ENCODE measurements at regions not wholly inside any gene's neighbourhood (a gene's known extent, or its start where the extent isn't known, plus 50 kb on each side); places are given as distances from the start of the nearest gene placed in this dataset.
"Not testable (repeated sequence)": the region's sequence is repeated elsewhere in the genome, so short reads cannot be mapped to it uniquely, and the experiment has no call there.

DNA sequence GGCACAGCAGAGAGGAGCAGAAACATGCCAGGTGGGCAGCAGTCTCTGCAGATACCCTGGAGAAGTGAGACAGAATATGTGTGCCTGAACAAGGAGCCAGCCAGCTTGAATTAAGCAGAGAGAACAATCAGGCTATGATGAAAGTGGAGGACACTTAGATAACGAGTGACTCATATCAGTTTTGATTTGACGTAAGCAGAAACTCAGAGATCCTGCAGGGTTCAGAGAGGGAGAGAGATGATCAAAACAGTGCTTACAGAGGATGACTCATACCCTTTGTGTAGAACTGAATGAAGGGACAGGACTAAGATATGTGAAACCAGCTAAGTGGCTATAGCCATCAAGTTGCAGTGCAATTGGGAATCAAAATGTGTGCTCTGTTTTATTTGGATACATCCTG, 300.7 kb downstream of the TENT5A start:
- DNase-seq: no peak

DNA sequence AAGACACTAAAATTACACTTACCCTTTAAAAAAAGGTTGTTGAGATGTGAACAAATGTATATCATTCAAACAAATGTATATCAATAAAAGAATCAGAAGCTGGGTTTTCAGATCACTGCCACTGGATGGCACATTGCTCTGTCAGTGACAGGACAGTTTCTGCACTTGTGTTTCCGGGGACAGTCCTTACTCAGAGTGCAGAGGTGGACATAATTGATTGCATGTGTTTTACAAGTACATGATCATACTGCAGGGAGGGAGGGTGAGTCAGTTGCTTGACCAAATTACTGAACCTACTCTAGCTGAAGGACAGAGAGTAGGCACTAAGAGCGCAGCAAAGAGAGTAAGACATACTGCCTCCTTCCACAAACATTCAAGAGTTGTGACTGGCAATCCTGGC, 302.3 kb downstream of the TENT5A start:
- no peak for DNase-seq

DNA sequence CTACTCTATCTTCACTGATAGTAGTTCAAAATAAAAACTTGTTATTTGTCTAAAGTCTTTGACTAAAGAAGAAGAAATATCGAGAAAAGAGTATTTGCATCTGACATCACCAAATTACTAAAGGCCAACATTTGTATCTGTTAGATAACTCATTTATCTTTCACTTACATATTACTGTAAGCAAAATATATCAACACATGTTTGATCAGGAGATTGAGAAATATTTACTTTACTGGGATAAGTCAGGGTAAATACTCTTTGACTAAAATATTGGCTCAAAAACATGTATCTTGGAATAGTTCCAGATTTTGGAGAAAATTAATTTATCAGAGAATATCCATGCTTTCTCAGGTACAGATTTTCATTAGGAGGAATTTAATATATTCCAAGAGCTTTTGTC, 306.0 kb downstream of the TENT5A start:
- no peak for DNase-seq

DNA sequence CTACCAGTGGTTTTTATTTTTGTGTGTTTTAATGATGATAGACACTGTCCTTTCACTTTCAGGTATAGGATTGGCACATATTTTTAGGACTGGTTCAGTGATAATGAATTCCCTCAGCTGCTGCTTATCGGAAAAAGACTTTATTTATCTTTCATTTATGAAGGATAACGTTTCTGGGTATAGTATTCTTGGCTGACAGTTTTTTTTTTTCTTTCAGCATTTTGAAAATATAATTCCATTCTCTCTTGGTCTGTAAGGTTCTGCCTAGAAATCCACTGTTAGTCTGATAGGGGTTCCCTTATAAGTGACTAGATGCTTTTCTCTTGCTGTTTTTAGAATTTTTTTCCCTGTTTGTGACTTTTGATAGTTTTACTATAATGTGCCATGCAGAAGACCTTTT, 313.1 kb downstream of the TENT5A start:
- no peak for DNase-seq

DNA sequence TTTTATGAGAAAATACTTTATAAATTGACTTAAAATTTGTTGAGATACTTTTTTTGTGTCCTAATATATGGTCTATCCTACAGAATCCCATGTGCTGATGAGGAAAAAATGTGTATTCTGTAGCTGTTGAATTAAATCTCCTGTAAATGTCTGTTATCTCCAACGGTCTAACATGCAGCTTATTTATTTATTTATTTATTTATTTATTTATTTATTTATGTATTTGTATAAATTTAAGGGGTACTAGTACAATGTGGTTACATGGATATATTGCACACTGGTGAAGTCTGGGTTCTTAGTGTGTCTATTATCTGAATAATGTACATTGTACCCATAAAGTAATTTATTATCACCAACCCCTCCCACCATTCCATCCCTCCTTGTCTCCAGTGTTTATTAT, 315.5 kb downstream of the TENT5A start:
- no peak for DNase-seq

DNA sequence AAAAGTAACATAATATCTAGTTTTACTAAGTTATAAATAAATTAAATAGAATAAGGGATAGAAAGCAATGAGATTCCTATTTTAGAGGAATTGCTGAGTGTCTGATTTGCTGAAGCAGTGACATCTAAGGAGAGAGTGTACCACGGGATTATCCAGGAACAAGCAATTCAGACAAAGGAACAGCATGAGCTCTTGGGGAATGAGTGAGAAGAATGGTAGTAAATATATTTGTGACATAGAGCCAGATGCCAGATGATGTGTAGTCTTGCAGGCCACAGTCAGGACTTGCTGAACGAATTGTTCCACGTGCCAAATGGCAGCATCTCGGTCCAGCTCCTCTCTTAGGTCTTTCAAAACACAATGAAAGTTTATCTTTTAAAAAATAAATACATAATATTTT, 339.2 kb downstream of the TENT5A start:
- DNase-seq: no peak

DNA sequence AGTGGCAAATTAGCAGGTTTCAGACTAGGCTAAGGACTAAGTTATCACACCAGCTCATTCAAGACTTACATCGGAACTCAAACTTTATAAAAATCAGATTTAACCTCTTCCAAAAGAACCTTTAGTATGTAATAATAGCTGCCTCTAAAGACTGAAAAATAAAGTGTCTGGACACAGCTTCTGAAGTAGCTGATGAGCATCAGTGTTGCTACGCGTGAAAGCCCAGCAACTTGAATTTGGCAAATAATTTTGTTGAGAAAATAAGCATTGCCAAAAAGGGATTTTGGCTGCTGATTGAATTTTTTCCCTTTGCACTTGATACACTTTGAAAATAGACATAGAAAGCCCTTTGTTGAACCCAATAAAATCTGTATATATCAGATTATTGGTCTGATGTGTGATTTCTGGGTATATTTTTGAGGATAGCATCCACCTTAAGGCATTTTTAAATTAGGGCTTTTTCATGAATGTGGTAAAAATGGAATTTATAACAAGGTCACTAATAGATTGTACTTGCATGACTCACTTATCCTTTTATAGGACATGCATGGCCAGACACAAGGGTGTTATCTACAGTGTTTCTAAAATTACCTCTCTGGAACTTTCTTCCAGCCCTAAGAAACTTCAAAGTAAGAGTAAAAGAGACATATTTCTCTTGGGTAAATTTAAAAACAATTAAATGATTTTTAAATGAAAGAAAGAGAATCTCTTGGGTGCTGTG, 350.4 kb downstream of the TENT5A start:
- no peak for DNase-seq

DNA sequence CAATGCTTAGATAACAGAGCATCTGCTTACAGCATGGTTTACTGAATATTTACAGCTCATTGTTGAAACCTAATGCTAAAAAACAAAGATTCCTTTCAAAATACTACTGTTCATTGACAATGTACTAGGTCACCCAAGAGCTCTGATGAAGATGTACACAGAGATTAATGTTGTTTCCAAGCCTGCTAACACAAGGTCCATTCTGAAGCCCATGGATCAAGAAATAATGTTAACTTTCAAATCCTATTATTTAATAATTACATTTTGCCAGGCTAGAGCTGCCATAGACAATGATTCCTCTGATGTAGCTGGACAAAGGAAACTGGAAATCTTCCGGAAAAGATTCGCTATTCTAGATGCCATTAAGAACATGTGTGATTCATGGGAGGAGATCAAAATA, 355.6 kb downstream of the TENT5A start:
- DNase-seq: no peak

DNA sequence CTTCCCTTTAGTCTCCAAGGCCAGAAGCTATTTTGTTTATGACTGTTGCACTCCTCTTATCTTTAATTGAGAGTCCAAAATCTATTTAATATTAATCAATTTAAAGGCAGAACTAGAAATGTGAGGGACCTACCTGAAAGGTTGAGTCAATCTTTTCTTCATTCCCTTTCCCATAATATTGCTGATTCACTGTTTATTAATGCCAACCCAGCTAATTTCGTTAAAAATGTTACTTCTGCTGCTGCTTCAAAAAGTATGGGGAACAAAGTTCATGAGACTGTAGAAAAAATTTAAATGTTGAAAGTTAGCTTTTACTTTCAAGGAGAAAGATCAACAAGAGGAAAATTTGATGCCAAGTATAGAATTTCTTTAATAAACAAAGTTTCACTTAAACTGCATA, 365.3 kb downstream of the TENT5A start:
- DNase-seq: no peak

DNA sequence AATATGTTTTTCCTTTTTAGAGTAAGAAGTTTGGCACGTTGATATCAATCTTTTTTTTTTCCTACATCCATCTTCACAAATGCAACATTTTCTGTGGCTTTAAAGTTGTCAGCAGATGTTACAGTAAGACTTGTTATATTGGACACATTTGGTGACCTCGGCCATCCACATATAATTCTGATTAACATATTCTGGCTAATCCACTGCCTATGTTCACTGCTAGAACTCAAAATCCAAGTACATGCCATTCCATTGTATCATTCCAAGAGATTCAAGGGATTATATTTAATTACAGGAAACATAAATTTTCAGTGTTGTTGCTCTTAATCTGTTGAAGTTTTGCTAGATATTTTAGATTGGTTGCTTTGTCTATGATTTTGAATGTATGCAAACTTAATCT, 367.6 kb downstream of the TENT5A start:
- DNase-seq: no peak

DNA sequence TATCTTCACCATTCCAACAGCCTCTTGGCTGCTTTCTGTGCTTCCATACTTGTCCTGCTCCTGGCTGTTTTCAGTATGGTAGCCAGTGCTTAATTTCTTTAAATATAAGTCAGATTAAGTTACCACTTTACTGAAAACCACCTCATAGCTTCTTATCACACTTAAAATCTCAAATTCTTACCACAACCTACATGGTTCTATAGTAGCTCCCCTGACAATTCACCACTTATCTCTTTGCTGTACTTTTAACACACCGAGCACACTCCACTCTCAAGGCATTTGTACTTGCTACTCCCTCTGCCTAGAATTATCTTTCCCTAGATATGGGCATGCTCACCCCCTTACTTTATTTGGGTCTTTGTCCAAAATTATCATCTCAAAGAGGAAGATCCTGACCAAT, 369.0 kb downstream of the TENT5A start:
- DNase-seq: no peak

DNA sequence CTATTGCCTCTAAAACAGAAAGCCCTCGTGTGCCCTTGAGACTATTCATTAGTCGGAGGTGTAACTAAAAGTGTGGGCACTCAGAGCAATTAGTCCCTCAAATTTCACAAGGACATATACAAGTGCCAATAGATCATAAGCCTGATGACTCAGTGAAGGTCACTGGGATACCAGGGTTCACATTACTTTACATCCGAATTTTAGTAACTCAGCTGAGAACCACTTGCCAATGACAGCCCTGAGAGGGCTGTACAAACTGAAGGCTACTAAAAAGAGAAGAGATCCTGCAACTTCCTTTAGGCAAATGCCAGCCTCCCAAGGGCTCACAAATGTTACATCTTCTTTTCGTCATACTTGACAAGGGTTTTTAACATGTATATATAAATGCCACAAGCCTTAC, 369.6 kb downstream of the TENT5A start:
- no peak for DNase-seq

DNA sequence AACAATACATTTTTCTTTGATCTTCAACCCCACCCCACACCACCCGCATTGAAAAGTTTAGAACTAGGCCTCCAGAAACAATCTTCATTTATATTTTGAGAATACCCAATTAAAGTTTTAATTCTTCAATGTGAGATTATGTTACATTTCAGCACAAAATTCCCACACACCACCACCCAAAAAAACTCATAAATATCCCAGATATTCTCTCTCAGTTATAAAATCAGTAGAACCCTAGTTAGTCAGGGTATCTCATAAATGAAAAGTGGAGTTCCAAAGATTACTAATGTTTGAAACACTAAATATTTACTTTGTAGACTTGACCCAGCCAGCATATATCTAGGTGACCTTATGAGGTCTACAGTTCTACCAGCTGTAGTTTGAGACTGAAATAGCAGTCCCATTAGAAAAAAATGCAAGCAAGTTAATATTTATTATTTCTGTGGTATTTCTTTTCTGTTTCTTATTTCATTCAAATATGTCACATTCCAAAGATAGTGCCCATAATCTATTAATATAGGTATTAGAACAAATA, 371.0 kb downstream of the TENT5A start:
- DNase-seq: no peak

DNA sequence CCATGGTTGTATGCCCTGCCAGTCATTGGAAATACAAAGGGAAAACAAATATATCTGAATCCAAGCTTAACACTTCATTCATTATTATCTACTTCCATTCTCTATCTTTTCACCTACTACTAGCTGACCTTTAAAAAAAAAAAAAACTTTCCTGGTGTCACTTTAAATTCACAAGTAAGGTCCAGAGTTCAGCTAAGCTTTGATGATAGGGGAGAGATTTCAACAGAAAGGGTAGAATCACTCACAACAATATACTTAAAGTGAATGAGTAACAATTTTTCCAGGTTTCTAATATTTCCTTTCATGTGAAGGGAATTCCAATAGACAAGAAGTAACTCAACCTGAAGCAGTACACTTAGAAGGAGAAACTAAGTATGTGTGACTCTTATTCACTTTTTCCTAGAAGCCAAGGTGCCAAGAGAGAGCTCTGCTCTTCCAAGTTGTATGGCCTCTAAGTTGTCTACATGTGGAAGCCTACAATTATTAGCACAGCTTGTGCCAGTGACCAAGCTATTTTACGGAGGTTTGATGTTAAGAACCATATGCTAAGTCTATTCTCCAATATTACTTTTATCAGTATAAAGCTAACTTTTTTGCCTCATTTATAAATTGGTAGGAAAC, 371.7 kb downstream of the TENT5A start:
- no peak for DNase-seq

DNA sequence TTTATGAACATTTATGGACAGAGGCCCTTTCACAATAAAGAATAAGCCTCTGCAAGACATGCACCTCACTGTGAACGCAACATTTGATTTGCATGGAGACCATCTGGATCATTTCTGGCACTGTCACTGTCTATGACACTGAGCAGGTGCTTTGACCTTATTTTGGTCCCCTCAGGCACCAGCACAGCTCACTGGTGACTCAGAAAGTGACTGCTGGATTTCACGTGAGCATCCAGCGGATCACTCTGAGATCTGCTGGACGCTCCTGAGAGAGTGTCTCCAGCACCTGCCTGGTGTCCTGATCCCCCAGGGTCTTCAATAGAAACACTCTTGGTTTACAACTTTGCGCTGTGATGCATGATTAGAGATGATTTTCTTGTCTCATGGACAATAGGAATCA, 375.7 kb downstream of the TENT5A start:
- no peak for DNase-seq

DNA sequence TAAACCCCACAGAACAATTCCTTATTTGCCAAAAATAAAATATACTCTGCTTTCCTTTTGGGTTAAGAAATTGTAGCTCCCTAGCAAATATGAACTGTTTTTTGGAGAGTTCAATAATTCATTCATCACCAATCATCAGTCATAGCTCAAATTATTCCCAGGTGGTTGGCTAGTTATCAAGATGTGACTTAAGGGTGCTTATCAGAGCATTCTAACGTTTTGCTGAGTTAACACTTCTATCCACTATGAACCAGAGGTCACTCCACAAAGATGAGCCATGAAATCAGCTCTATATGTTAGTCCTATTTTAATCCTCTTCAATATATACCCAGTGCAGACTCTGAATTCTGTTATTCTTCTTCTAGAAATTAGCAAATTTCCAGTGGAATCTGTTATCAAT, 379.1 kb downstream of the TENT5A start:
- DNase-seq: no peak

DNA sequence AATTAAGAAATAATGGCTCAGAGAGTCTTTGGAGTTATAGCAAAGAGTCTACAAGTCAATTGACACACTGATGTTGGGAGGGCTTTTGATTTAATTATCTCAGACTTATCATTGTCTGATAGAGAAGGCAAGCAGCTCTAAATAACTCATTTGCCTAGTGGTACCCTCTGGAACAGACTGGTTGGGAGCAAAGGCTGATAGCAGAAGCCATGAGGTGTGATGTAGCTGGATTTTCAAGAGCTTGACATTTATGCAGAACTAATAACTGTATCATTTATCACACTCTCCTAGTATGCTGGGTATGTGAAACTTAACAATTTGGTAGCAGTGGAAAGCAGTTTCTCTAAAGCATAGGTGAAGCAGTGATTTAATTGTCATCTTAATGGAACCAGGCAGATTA, 380.6 kb downstream of the TENT5A start:
- DNase-seq: no peak

DNA sequence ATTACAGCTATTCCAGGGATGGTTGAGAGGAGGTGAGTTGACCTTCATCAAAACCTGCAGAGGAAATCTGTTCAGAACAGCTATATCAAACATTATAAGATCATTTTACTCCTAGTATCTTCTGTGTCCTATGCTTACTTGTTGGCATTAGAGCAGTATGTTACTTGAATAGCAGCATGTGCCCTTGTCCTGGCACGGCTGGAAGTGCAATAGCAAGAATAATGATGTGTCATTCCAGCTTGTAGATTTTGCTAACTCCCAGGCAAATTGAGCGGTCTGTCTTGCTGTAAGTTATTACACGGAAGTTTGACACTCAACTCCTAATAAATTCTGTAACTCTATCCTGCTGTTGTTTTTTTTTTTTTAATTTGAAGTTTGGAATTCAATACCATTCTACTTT, 385.5 kb downstream of the TENT5A start:
- DNase-seq: no peak

DNA sequence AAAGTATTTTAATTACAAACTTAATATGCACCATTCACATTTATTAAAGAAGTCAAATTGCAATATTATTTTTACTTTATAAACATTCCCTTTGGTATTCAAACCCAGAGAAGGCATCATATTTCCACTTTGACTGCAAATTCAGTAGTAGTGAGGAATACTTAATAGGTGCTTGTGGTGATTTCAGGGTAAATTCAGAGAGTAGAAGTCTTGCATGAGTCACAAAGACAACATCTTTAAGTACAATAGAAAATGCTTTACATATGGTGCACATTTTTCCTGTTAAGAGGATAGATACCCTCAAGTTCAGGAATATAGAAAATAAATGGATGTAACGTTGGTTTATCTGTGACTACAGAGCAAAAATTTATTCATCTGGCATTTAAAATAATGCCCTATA, 390.2 kb downstream of the TENT5A start:
- DNase-seq: no peak

DNA sequence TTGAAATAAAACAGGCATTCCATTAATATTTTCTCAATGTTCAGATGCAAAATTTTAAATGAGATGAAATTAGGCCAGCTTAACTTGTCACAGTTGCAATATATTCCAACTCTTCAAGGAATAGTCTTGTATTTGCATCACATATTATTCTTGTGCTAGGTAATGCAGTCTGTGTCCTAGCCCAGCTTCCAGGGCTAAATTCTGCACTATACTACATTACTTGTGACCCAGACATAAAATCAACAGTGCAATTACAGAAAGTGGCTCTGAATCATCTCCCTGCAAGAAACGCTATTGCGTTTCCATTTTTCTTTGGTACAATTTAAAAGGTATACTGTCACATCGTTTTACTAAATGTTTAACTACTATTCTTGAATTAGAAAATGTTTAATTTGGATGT, 399.2 kb downstream of the TENT5A start:
- no peak for DNase-seq

DNA sequence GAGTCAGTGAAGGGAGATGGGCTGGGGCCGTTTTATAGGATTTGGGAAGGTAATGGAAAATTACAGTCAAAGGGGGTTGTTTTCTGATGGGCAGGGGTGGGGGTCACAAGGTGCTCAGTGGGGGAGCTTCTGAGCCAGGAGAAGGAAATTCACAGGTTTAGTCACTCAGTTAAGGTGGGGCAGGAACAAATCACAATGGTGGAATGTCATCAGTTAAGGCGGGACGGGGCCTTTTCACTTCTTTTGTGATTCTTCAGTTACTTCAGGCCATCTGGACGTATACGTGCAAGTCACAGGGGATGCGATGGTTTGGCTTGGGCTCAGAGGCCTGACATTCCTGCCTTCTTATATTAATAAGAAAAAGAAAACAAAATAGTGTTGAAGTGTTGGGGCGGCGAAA, 408.5 kb downstream of the TENT5A start:
- DNase-seq: not testable (repeated sequence)

DNA sequence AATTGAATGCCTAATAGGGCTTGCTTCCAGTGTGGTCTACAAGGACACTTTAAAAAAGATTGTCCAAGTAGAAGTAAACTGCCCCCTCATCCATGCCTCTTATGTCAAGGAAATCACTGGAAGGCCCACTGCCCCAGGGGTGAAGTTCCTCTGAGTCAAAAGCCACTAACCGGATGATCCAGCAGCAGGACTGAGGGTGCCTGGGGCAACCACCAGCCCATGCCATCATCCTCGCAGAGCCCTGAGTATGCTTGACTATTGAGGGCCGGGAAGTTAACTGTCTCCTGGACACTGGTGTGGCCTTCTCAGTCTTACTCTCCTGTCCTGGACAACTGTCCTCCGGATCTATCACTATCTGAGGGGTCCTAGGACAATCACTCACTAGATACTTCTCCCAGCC, 411.5 kb downstream of the TENT5A start:
- no peak for DNase-seq

DNA sequence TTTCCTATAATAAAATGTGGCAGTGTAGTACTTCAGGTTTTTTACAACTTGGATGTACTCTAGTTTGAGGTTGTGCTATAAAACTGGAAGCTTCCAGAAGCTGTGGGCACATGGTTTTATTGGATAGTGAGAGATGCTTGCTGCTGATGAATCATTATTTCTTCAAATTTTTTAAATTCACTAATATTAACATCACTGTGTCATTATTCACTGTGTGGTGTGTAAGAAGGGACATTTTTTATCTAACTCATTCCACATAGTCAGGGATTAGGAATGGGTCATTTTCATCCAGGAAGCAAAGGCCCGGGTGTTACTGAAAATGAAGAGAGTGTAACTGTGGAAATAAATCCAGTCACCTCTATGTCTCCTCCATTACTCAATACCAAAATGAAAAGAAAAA, 421.0 kb downstream of the TENT5A start:
- no peak for DNase-seq

DNA sequence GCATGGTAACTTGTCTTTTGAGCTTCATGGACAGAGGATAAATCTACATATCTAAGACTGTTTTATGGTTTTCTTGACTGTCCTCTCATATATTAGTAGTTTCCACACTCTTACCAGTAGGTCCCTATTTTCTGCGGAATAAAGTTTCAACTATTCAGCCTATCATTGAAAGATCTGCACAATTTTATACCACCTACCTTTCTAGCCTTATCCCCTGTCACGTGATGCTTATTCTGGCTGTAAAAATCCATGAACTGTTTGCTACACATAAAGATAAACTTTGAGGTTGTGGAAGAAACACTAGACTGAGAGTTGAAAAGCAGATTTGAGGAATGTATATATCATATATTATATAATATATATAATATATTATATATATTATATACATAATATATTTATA, 423.8 kb downstream of the TENT5A start:
- no peak for DNase-seq

Data from NCI-H1092 (cell line).